ENCODE measurements at regions not wholly inside any gene's neighbourhood (a gene's known extent, or its start where the extent isn't known, plus 50 kb on each side); places are given as distances from the start of the nearest gene placed in this dataset.
A peak's percentile ranks its signal among the peaks of the same experiment; 100 is the strongest.

- TF ChIP-seq POLR2A (IDR thresholded peaks at IDR 0.05) = no peak
- TF ChIP-seq CTCF (IDR thresholded peaks at IDR 0.05) = peak in 2 of 6 experiments; percentile 24 to 28
Observed at GRCh38 chr15:72845981-72846383, 62.4 kb upstream of the ADPGK start.
